ENCODE measurements at regions not wholly inside any gene's neighbourhood (a gene's known extent, or its start where the extent isn't known, plus 50 kb on each side); places are given as distances from the start of the nearest gene placed in this dataset.

- POLR2A ChIA-PET: no interaction called here
- H3K27ac Mint-ChIP-seq (ENCODE audit: unreplicated experiment): no peak overlapping the region
- H3K4me1 ChIP-seq: no peaks in the 10 kb centered on the region
- H3K9me3 ChIP-seq: peaks cover 3% of the 10 kb centered on the region; the same call in 1 of the 2 replicates
- H3K4me1 Mint-ChIP-seq (ENCODE audit: low read depth, unreplicated experiment): no peaks in the 10 kb centered on the region
- BruUV-seq (replicated peaks): no TSS peak
- no peak for DNase-seq
- H3K9me3 Mint-ChIP-seq (ENCODE audit: unreplicated experiment): no peaks in the 10 kb centered on the region
- intact Hi-C loops (cut with micrococcal nuclease; ENCODE audit: unreplicated experiment): no loop called here
- H3K4me3 ChIP-seq (ENCODE audit: low read depth, low read length): no peak overlapping the region
- TF ChIP-seq CTCF (IDR thresholded peaks at IDR 0.05; ENCODE audit: insufficient read depth in 1 of 2, low read depth in 1 of 2, low read length in 1 of 2, severe bottlenecking in 1 of 2, unreplicated experiment in 1 of 2): no peak
- no peaks in the 10 kb centered on the region for H3K27me3 Mint-ChIP-seq (ENCODE audit: insufficient read depth, unreplicated experiment)
- H3K36me3 ChIP-seq (ENCODE audit: control insufficient read depth, insufficient read depth, low read length): no peaks in the 10 kb centered on the region
- H3K27me3 ChIP-seq (replicated peaks; ENCODE audit: control insufficient read depth, insufficient read depth, low read length): no peaks in the 10 kb centered on the region
- H3K4me3 Mint-ChIP-seq (ENCODE audit: unreplicated experiment): no peak overlapping the region
- no peaks in the 10 kb centered on the region for H3K36me3 Mint-ChIP-seq (ENCODE audit: insufficient read depth, unreplicated experiment)
- CTCF ChIA-PET: no interaction called here
Measured at GRCh38 chr1:242723044-242723716, 198.7 kb upstream of the PLD5 start.

GRCh38 chr1:242718967-242719366, 194.5 kb upstream of the PLD5 start:
- H3K27me3 ChIP-seq (replicated peaks; ENCODE audit: control insufficient read depth, insufficient read depth, low read length): no peaks in the 10 kb centered on the region

GRCh38 chr1:242712248-242712647, 187.8 kb upstream of the PLD5 start:
- DNase-seq: no peak
- H3K27me3 Mint-ChIP-seq (ENCODE audit: insufficient read depth, unreplicated experiment): peaks cover 2% of the 10 kb centered on the region
- POLR2A ChIA-PET: no interaction called here
- Histone ChIP-seq H3K4me3 (ENCODE audit: low read depth, low read length) (no peak overlapping the region), H3K4me1 (no peaks in the 10 kb centered on the region), H3K9me3 (no peaks in the 10 kb centered on the region), H3K27me3 (replicated peaks; ENCODE audit: control insufficient read depth, insufficient read depth, low read length) (no peaks in the 10 kb centered on the region), H3K36me3 (ENCODE audit: control insufficient read depth, insufficient read depth, low read length) (no peaks in the 10 kb centered on the region)
- CTCF ChIA-PET: no interaction called here
- no peak for TF ChIP-seq CTCF (IDR thresholded peaks at IDR 0.05; ENCODE audit: insufficient read depth in 1 of 2, low read depth in 1 of 2, low read length in 1 of 2, severe bottlenecking in 1 of 2, unreplicated experiment in 1 of 2)
- H3K4me3 Mint-ChIP-seq (ENCODE audit: unreplicated experiment): no peak overlapping the region
- H3K27ac Mint-ChIP-seq (ENCODE audit: unreplicated experiment): no peak overlapping the region
- H3K36me3 Mint-ChIP-seq (ENCODE audit: insufficient read depth, unreplicated experiment): no peaks in the 10 kb centered on the region
- no TSS peak for BruUV-seq (replicated peaks)
- H3K4me1 Mint-ChIP-seq (ENCODE audit: low read depth, unreplicated experiment): no peaks in the 10 kb centered on the region
- intact Hi-C loops (cut with micrococcal nuclease; ENCODE audit: unreplicated experiment): no loop called here
- H3K9me3 Mint-ChIP-seq (ENCODE audit: unreplicated experiment): peaks cover 12% of the 10 kb centered on the region

More at GRCh38 chr1:242718967-242719366, 194.5 kb upstream of the PLD5 start:
- Mint-ChIP-seq H3K9me3 (ENCODE audit: unreplicated experiment) (peaks cover 12% of the 10 kb centered on the region), H3K36me3 (ENCODE audit: insufficient read depth, unreplicated experiment) (no peaks in the 10 kb centered on the region), H3K4me1 (ENCODE audit: low read depth, unreplicated experiment) (no peaks in the 10 kb centered on the region), H3K27ac (ENCODE audit: unreplicated experiment) (no peak overlapping the region), H3K4me3 (ENCODE audit: unreplicated experiment) (no peak overlapping the region), H3K27me3 (ENCODE audit: insufficient read depth, unreplicated experiment) (peaks cover 2% of the 10 kb centered on the region)
- H3K9me3 ChIP-seq: peaks cover 3% of the 10 kb centered on the region; the same call in 1 of the 2 replicates
- BruUV-seq (replicated peaks): no TSS peak
- intact Hi-C loops (cut with micrococcal nuclease; ENCODE audit: unreplicated experiment): no loop called here
- CTCF ChIA-PET: no interaction called here
- no peak for TF ChIP-seq CTCF (IDR thresholded peaks at IDR 0.05; ENCODE audit: insufficient read depth in 1 of 2, low read depth in 1 of 2, low read length in 1 of 2, severe bottlenecking in 1 of 2, unreplicated experiment in 1 of 2)
- H3K36me3 ChIP-seq (ENCODE audit: control insufficient read depth, insufficient read depth, low read length): no peaks in the 10 kb centered on the region
- no peaks in the 10 kb centered on the region for H3K4me1 ChIP-seq
- POLR2A ChIA-PET: no interaction called here
- DNase-seq: no peak
- no peak overlapping the region for H3K4me3 ChIP-seq (ENCODE audit: low read depth, low read length)

Data from Caco-2 (cell line).